ENCODE measurements at regions not wholly inside any gene's neighbourhood (a gene's known extent, or its start where the extent isn't known, plus 50 kb on each side); places are given as distances from the start of the nearest gene placed in this dataset.

GRCh38 chr6:138652824-138653223 is 120.7 kb upstream of the CCDC28A start:
- Histone ChIP-seq H3K4me1 (ENCODE audit: insufficient read depth, low read length) (peaks cover 15% of the 10 kb centered on the region; the same call in 1 of the 2 replicates), H3K27me3 (ENCODE audit: insufficient read depth, low read length) (no peaks in the 10 kb centered on the region), H3K9me3 (ENCODE audit: insufficient read depth, low read depth, low read length) (no peaks in the 10 kb centered on the region), H3K9ac (ENCODE audit: low read depth, low read length) (no peak overlapping the region), H3K4me3 (ENCODE audit: low read length) (no peak overlapping the region), H3K36me3 (ENCODE audit: insufficient read depth, low read depth, low read length) (no peaks in the 10 kb centered on the region), H3K27ac (ENCODE audit: low read length) (no peak overlapping the region)

- H3K27ac ChIP-seq (ENCODE audit: low read length), result no peak overlapping the region
- no peaks in the 10 kb centered on the region for H3K27me3 ChIP-seq (ENCODE audit: insufficient read depth, low read length)
- H3K4me1 ChIP-seq (ENCODE audit: insufficient read depth, low read length), result peaks cover 15% of the 10 kb centered on the region; the same call in 1 of the 2 replicates
- no peaks in the 10 kb centered on the region for H3K36me3 ChIP-seq (ENCODE audit: insufficient read depth, low read depth, low read length)
- no peak overlapping the region for H3K4me3 ChIP-seq (ENCODE audit: low read length)
- H3K9me3 ChIP-seq (ENCODE audit: insufficient read depth, low read depth, low read length), result no peaks in the 10 kb centered on the region
- no peak overlapping the region for H3K9ac ChIP-seq (ENCODE audit: low read depth, low read length)
Measured at GRCh38 chr6:138653435-138653834, 120.1 kb upstream of the CCDC28A start.

GRCh38 chr6:138654715-138655634 is 118.6 kb upstream of the CCDC28A start:
- H3K27me3 ChIP-seq (ENCODE audit: insufficient read depth, low read length), result no peaks in the 10 kb centered on the region
- no peaks in the 10 kb centered on the region for H3K36me3 ChIP-seq (ENCODE audit: insufficient read depth, low read depth, low read length)
- no peak overlapping the region for H3K4me3 ChIP-seq (ENCODE audit: low read length)
- no peaks in the 10 kb centered on the region for H3K9me3 ChIP-seq (ENCODE audit: insufficient read depth, low read depth, low read length)
- no peak overlapping the region for H3K27ac ChIP-seq (ENCODE audit: low read length)
- H3K9ac ChIP-seq (ENCODE audit: low read depth, low read length), result no peak overlapping the region
- peaks cover 15% of the 10 kb centered on the region; the same call in 1 of the 2 replicates for H3K4me1 ChIP-seq (ENCODE audit: insufficient read depth, low read length)

- Histone ChIP-seq H3K9me3 (ENCODE audit: insufficient read depth, low read depth, low read length) (no peaks in the 10 kb centered on the region), H3K36me3 (ENCODE audit: insufficient read depth, low read depth, low read length) (no peaks in the 10 kb centered on the region), H3K4me3 (ENCODE audit: low read length) (no peak overlapping the region), H3K9ac (ENCODE audit: low read depth, low read length) (no peak overlapping the region), H3K27ac (ENCODE audit: low read length) (no peak overlapping the region), H3K27me3 (ENCODE audit: insufficient read depth, low read length) (no peaks in the 10 kb centered on the region), H3K4me1 (ENCODE audit: insufficient read depth, low read length) (peaks cover 15% of the 10 kb centered on the region; the same call in 1 of the 2 replicates)
Measured at GRCh38 chr6:138655828-138656227, 117.7 kb upstream of the CCDC28A start.

- no peaks in the 10 kb centered on the region for H3K36me3 ChIP-seq (ENCODE audit: insufficient read depth, low read depth, low read length)
- no peak overlapping the region for H3K9ac ChIP-seq (ENCODE audit: low read depth, low read length)
- H3K27me3 ChIP-seq (ENCODE audit: insufficient read depth, low read length), result no peaks in the 10 kb centered on the region
- H3K4me1 ChIP-seq (ENCODE audit: insufficient read depth, low read length), result peaks cover 15% of the 10 kb centered on the region; the same call in 1 of the 2 replicates
- no peak overlapping the region for H3K4me3 ChIP-seq (ENCODE audit: low read length)
- no peak overlapping the region for H3K27ac ChIP-seq (ENCODE audit: low read length)
- no peaks in the 10 kb centered on the region for H3K9me3 ChIP-seq (ENCODE audit: insufficient read depth, low read depth, low read length)
Measured at GRCh38 chr6:138656364-138657064, 117.1 kb upstream of the CCDC28A start.

GRCh38 chr6:138657065-138657425 is 116.5 kb upstream of the CCDC28A start:
- no peak overlapping the region for H3K4me3 ChIP-seq (ENCODE audit: low read length)
- H3K4me1 ChIP-seq (ENCODE audit: insufficient read depth, low read length), result peaks cover 15% of the 10 kb centered on the region; the same call in 1 of the 2 replicates
- no peak overlapping the region for H3K27ac ChIP-seq (ENCODE audit: low read length)
- no peaks in the 10 kb centered on the region for H3K27me3 ChIP-seq (ENCODE audit: insufficient read depth, low read length)
- no peaks in the 10 kb centered on the region for H3K9me3 ChIP-seq (ENCODE audit: insufficient read depth, low read depth, low read length)
- H3K9ac ChIP-seq (ENCODE audit: low read depth, low read length), result no peak overlapping the region
- no peaks in the 10 kb centered on the region for H3K36me3 ChIP-seq (ENCODE audit: insufficient read depth, low read depth, low read length)

- Histone ChIP-seq H3K27me3 (ENCODE audit: insufficient read depth, low read length) (no peaks in the 10 kb centered on the region), H3K4me3 (ENCODE audit: low read length) (no peak overlapping the region), H3K36me3 (ENCODE audit: insufficient read depth, low read depth, low read length) (no peaks in the 10 kb centered on the region), H3K9me3 (ENCODE audit: insufficient read depth, low read depth, low read length) (no peaks in the 10 kb centered on the region), H3K9ac (ENCODE audit: low read depth, low read length) (no peak overlapping the region), H3K27ac (ENCODE audit: low read length) (no peak overlapping the region), H3K4me1 (ENCODE audit: insufficient read depth, low read length) (peaks cover 5% of the 10 kb centered on the region; the same call in 1 of the 2 replicates)
Measured at GRCh38 chr6:138659998-138660397, 113.6 kb upstream of the CCDC28A start.

GRCh38 chr6:138662471-138662870 is 111.1 kb upstream of the CCDC28A start:
- Histone ChIP-seq H3K36me3 (ENCODE audit: insufficient read depth, low read depth, low read length) (no peaks in the 10 kb centered on the region), H3K9ac (ENCODE audit: low read depth, low read length) (no peak overlapping the region), H3K9me3 (ENCODE audit: insufficient read depth, low read depth, low read length) (no peaks in the 10 kb centered on the region), H3K27ac (ENCODE audit: low read length) (no peak overlapping the region), H3K27me3 (ENCODE audit: insufficient read depth, low read length) (no peaks in the 10 kb centered on the region), H3K4me3 (ENCODE audit: low read length) (no peak overlapping the region), H3K4me1 (ENCODE audit: insufficient read depth, low read length) (no peaks in the 10 kb centered on the region)

GRCh38 chr6:138663892-138664291 is 109.7 kb upstream of the CCDC28A start:
- Histone ChIP-seq H3K36me3 (ENCODE audit: insufficient read depth, low read depth, low read length) (no peaks in the 10 kb centered on the region), H3K9ac (ENCODE audit: low read depth, low read length) (no peak overlapping the region), H3K4me1 (ENCODE audit: insufficient read depth, low read length) (no peaks in the 10 kb centered on the region), H3K27ac (ENCODE audit: low read length) (no peak overlapping the region), H3K27me3 (ENCODE audit: insufficient read depth, low read length) (no peaks in the 10 kb centered on the region), H3K9me3 (ENCODE audit: insufficient read depth, low read depth, low read length) (no peaks in the 10 kb centered on the region), H3K4me3 (ENCODE audit: low read length) (no peak overlapping the region)

- H3K9ac ChIP-seq (ENCODE audit: low read depth, low read length), result no peak overlapping the region
- no peaks in the 10 kb centered on the region for H3K36me3 ChIP-seq (ENCODE audit: insufficient read depth, low read depth, low read length)
- H3K4me1 ChIP-seq (ENCODE audit: insufficient read depth, low read length), result 0 out of 2 replicates have a peak, but pooled peaks cover 2% of the 10 kb centered on the region
- H3K27ac ChIP-seq (ENCODE audit: low read length), result no peak overlapping the region
- no peak overlapping the region for H3K4me3 ChIP-seq (ENCODE audit: low read length)
- H3K27me3 ChIP-seq (ENCODE audit: insufficient read depth, low read length), result no peaks in the 10 kb centered on the region
- H3K9me3 ChIP-seq (ENCODE audit: insufficient read depth, low read depth, low read length), result no peaks in the 10 kb centered on the region
Measured at GRCh38 chr6:138664745-138665144, 108.8 kb upstream of the CCDC28A start.

- Histone ChIP-seq H3K36me3 (ENCODE audit: insufficient read depth, low read depth, low read length) (no peaks in the 10 kb centered on the region), H3K27ac (ENCODE audit: low read length) (no peak overlapping the region), H3K4me1 (ENCODE audit: insufficient read depth, low read length) (0 out of 2 replicates have a peak, but pooled peaks cover 2% of the 10 kb centered on the region), H3K9ac (ENCODE audit: low read depth, low read length) (no peak overlapping the region), H3K4me3 (ENCODE audit: low read length) (no peak overlapping the region), H3K9me3 (ENCODE audit: insufficient read depth, low read depth, low read length) (no peaks in the 10 kb centered on the region), H3K27me3 (ENCODE audit: insufficient read depth, low read length) (no peaks in the 10 kb centered on the region)
Measured at GRCh38 chr6:138666636-138667035, 106.9 kb upstream of the CCDC28A start.
